ENCODE measurements at regions not wholly inside any gene's neighbourhood (a gene's known extent, or its start where the extent isn't known, plus 50 kb on each side); places are given as distances from the start of the nearest gene placed in this dataset.

- no peaks in the 10 kb centered on the region for H3K36me3 Mint-ChIP-seq (ENCODE audit: insufficient read depth)
- no peaks in the 10 kb centered on the region for H3K27me3 Mint-ChIP-seq
- DNase-seq (ENCODE audit: low spot score, unreplicated experiment): no peak
- no peak overlapping the region for H3K4me3 Mint-ChIP-seq (ENCODE audit: low read depth)
- no peak for TF ChIP-seq CTCF (IDR thresholded peaks at IDR 0.05; ENCODE audit: unreplicated experiment)
- no peak overlapping the region for H3K27ac Mint-ChIP-seq
- H3K9me3 Mint-ChIP-seq (ENCODE audit: low read depth): no peaks in the 10 kb centered on the region
- peaks cover 4% of the 10 kb centered on the region for H3K4me1 Mint-ChIP-seq (ENCODE audit: low read depth)
These were observed 529.1 kb upstream of the POM121L12 start for GRCh38 chr7:52506325-52506724.

- Mint-ChIP-seq H3K9me3 (ENCODE audit: low read depth) (no peaks in the 10 kb centered on the region), H3K27me3 (no peaks in the 10 kb centered on the region), H3K4me1 (ENCODE audit: low read depth) (peaks cover 4% of the 10 kb centered on the region), H3K36me3 (ENCODE audit: insufficient read depth) (no peaks in the 10 kb centered on the region), H3K4me3 (ENCODE audit: low read depth) (no peak overlapping the region), H3K27ac (no peak overlapping the region)
- TF ChIP-seq CTCF (IDR thresholded peaks at IDR 0.05; ENCODE audit: unreplicated experiment): no peak
- DNase-seq (ENCODE audit: low spot score, unreplicated experiment): no peak
These were observed 530.9 kb upstream of the POM121L12 start for GRCh38 chr7:52504561-52504960.

GRCh38 chr7:52502281-52502680, 533.2 kb upstream of the POM121L12 start:
- no peak overlapping the region for H3K27ac Mint-ChIP-seq
- H3K27me3 Mint-ChIP-seq: no peaks in the 10 kb centered on the region
- H3K9me3 Mint-ChIP-seq (ENCODE audit: low read depth): no peaks in the 10 kb centered on the region
- no peak for TF ChIP-seq CTCF (IDR thresholded peaks at IDR 0.05; ENCODE audit: unreplicated experiment)
- H3K36me3 Mint-ChIP-seq (ENCODE audit: insufficient read depth): no peaks in the 10 kb centered on the region
- H3K4me3 Mint-ChIP-seq (ENCODE audit: low read depth): no peak overlapping the region
- H3K4me1 Mint-ChIP-seq (ENCODE audit: low read depth): no peaks in the 10 kb centered on the region
- DNase-seq (ENCODE audit: low spot score, unreplicated experiment): no peak

GRCh38 chr7:52501696-52502095, 533.7 kb upstream of the POM121L12 start:
- no peak overlapping the region for H3K4me3 Mint-ChIP-seq (ENCODE audit: low read depth)
- no peak overlapping the region for H3K27ac Mint-ChIP-seq
- DNase-seq (ENCODE audit: low spot score, unreplicated experiment): no peak
- no peaks in the 10 kb centered on the region for H3K4me1 Mint-ChIP-seq (ENCODE audit: low read depth)
- TF ChIP-seq CTCF (IDR thresholded peaks at IDR 0.05; ENCODE audit: unreplicated experiment): no peak
- H3K36me3 Mint-ChIP-seq (ENCODE audit: insufficient read depth): no peaks in the 10 kb centered on the region
- H3K9me3 Mint-ChIP-seq (ENCODE audit: low read depth): no peaks in the 10 kb centered on the region
- no peaks in the 10 kb centered on the region for H3K27me3 Mint-ChIP-seq

- no peaks in the 10 kb centered on the region for H3K27me3 Mint-ChIP-seq
- H3K4me3 Mint-ChIP-seq (ENCODE audit: low read depth): no peak overlapping the region
- H3K27ac Mint-ChIP-seq: no peak overlapping the region
- TF ChIP-seq CTCF (IDR thresholded peaks at IDR 0.05; ENCODE audit: unreplicated experiment): no peak
- no peak for DNase-seq (ENCODE audit: low spot score, unreplicated experiment)
- H3K36me3 Mint-ChIP-seq (ENCODE audit: insufficient read depth): no peaks in the 10 kb centered on the region
- no peaks in the 10 kb centered on the region for H3K9me3 Mint-ChIP-seq (ENCODE audit: low read depth)
- H3K4me1 Mint-ChIP-seq (ENCODE audit: low read depth): no peaks in the 10 kb centered on the region
These were observed 534.6 kb upstream of the POM121L12 start for GRCh38 chr7:52500841-52501240.

Data from progenitor cell of endocrine pancreas (in vitro differentiated cells).